A673 (cell line): ENCODE measurements at regions not wholly inside any gene's neighbourhood (a gene's known extent, or its start where the extent isn't known, plus 50 kb on each side); places are given as distances from the start of the nearest gene placed in this dataset.

Experiments
- BruUV-seq: library from RNA; stranded (reverse); fragments of 400-500 nt; replicated peaks from 2 replicates; lab custom pipeline; 2021; lab: Mats Ljungman, UMichigan
- CTCF ChIA-PET: fragments of 300-600 bp; sonication (Branson Sonifier 250); formaldehyde crosslinking; loops from one replicate; lab custom pipeline; 2022; ENCODE audit warnings: antibody characterized with exemption; lab: Charles Lee
- POLR2A ChIA-PET: fragments of 300-600 bp; sonication (Branson Sonifier 250); formaldehyde crosslinking; loops from one replicate; lab custom pipeline; 2022; ENCODE audit warnings: antibody characterized with exemption; ENCODE audit not compliant: low non-redundant PET; lab: Charles Lee
- DNase-seq: peaks from one replicate; pipeline ENCODE4 v3.0.0-alpha.2; 2015; ENCODE audit warnings: low spot score
- H3K27ac ChIP-seq: fragments of 200-600 bp; sonication (generic); 2 replicates; pipeline ENCODE4 v1.5.1; 2016; ENCODE audit warnings: mixed run types, low read depth, mild to moderate bottlenecking, mixed read lengths, antibody characterized with exemption, low read length; ENCODE audit not compliant: poor library complexity, severe bottlenecking
- H3K27me3 ChIP-seq: fragments of 200-600 bp; sonication (generic); replicated peaks from 2 replicates; pipeline ENCODE4 v1.6.1; 2017; ENCODE audit warnings: mixed run types, low read depth, mild to moderate bottlenecking, mixed read lengths, antibody characterized with exemption, low read length; ENCODE audit not compliant: insufficient read depth, poor library complexity
- H3K36me3 ChIP-seq: fragments of 200-600 bp; sonication (generic); 2 replicates; pipeline ENCODE4 v1.6.1; 2016; ENCODE audit warnings: mixed run types, mild to moderate bottlenecking, mixed read lengths, antibody characterized with exemption, low read length; ENCODE audit not compliant: insufficient read depth, poor library complexity, severe bottlenecking
- H3K4me1 ChIP-seq: fragments of 200-600 bp; sonication (generic); 2 replicates; pipeline ENCODE4 v1.6.1; 2017; ENCODE audit warnings: mixed run types, mild to moderate bottlenecking, mixed read lengths, antibody characterized with exemption, low read length; ENCODE audit not compliant: insufficient read depth, poor library complexity, severe bottlenecking
- H3K4me3 ChIP-seq: fragments of 200-600 bp; sonication (generic); 2 replicates; pipeline ENCODE4 v1.5.1; 2016; ENCODE audit warnings: low read depth, mixed run types, mild to moderate bottlenecking, mixed read lengths, low read length; ENCODE audit not compliant: poor library complexity, severe bottlenecking
- H3K9me3 ChIP-seq: fragments of 200-600 bp; sonication (generic); 2 replicates; pipeline ENCODE4 v1.6.1; 2016; ENCODE audit warnings: mixed run types, low read depth, mild to moderate bottlenecking, mixed read lengths, antibody characterized with exemption, low read length; ENCODE audit not compliant: poor library complexity, severe bottlenecking
- EZH2 ChIP-seq: fragments of 200-600 bp; sonication (generic); IDR thresholded peaks from 2 replicates; pipeline ENCODE4 v1.6.1; 2017; ENCODE audit warnings: borderline replicate concordance, low read depth, mild to moderate bottlenecking, mixed read lengths, antibody characterized with exemption, low read length; ENCODE audit not compliant: poor library complexity, severe bottlenecking
- intact Hi-C: fragments of 100-400 bp; cut with micrococcal nuclease; formaldehyde crosslinking; loops from one replicate; pipeline ENCODE4 v1.10.0; 2022; ENCODE audit not compliant: unreplicated experiment
- TF ChIP-seq, protein P1 (sequence below): fragments of 300-800, 200-600 bp; sonication (generic); conservative IDR thresholded peaks from 2 replicates; pipeline ENCODE4 v1.5.1; 2017; ENCODE audit warnings: low read depth, mild to moderate bottlenecking, antibody characterized with exemption, low read length, moderate library complexity, mixed read lengths

DNA sequence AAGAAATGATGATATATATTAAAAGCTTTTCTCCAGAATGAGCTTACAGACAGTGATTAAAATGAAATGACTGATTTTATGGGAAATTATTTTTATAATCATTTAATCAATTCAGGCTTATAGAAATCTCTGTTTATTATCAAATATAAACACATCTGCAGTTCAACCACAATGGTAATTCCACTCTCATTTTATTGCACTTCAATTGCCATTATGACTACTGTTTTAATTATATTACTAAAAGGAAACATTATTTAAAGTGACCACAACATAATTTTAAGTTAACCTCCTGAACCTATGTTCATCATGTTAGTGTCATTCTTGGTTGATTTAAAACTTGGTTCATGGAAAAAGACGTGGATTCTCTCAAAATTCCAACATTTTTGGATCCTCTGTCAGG is 536.3 kb downstream of the SLC6A15 start:
- TF ChIP-seq, protein P1, sequence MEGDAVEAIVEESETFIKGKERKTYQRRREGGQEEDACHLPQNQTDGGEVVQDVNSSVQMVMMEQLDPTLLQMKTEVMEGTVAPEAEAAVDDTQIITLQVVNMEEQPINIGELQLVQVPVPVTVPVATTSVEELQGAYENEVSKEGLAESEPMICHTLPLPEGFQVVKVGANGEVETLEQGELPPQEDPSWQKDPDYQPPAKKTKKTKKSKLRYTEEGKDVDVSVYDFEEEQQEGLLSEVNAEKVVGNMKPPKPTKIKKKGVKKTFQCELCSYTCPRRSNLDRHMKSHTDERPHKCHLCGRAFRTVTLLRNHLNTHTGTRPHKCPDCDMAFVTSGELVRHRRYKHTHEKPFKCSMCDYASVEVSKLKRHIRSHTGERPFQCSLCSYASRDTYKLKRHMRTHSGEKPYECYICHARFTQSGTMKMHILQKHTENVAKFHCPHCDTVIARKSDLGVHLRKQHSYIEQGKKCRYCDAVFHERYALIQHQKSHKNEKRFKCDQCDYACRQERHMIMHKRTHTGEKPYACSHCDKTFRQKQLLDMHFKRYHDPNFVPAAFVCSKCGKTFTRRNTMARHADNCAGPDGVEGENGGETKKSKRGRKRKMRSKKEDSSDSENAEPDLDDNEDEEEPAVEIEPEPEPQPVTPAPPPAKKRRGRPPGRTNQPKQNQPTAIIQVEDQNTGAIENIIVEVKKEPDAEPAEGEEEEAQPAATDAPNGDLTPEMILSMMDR: no peak
- no peak for TF ChIP-seq EZH2
- ChIA-PET POLR2A (interaction anchor here (0.7 kb wide), 1 partner anchor 13 kb away, joined by 3 read pairs; no protein-coding TSS in a partner anchor), CTCF (no interaction called here)
- Histone ChIP-seq H3K27ac (no peak overlapping the region), H3K27me3 (no peaks in the 10 kb centered on the region), H3K36me3 (no peaks in the 10 kb centered on the region), H3K4me3 (no peak overlapping the region), H3K4me1 (no peaks in the 10 kb centered on the region), H3K9me3 (no peaks in the 10 kb centered on the region)
- intact Hi-C loops: no loop called here
- BruUV-seq: no TSS peak
- no peak for DNase-seq

DNA sequence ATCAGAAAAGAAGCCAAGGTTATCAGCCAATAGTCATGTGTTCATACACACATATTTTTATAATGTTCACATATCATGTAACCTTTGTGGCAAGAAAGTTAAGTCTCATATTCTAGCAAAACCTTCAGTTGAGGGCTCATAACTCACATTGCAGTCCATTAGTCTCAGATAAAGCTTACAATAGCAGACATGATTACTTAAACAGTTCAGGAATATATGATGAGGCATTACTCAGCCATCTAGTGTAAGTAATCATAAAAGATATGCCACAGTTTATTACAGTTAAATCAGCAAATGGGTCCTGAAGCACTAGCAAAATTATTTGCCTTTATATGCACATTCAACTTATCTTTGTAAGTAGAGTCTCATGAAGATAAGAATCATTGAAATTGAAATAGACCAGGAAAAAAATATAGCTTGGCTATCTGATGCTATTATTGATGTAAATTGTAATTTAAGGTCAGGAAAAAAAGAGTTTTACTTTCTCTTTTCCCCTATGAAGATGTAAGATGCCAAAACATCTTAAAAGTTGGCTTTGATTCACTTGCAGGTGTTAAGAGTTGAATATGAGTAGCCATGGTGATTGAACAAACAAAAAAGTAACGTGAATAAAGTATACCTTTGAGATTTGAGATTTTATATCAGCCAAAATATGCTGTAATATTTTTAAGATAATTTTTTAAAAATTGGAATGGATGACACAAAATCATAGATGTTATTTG is 537.0 kb downstream of the SLC6A15 start:
- BruUV-seq: no TSS peak
- DNase-seq: no peak
- no peaks in the 10 kb centered on the region for H3K36me3 ChIP-seq
- H3K4me1 ChIP-seq: no peaks in the 10 kb centered on the region
- H3K9me3 ChIP-seq: no peaks in the 10 kb centered on the region
- intact Hi-C loops: no loop called here
- no peaks in the 10 kb centered on the region for H3K27me3 ChIP-seq
- no peak overlapping the region for H3K27ac ChIP-seq
- no peak overlapping the region for H3K4me3 ChIP-seq
- TF ChIP-seq, protein P1: no peak
- no peak for TF ChIP-seq EZH2
- ChIA-PET POLR2A (no interaction called here), CTCF (no interaction called here)

DNA sequence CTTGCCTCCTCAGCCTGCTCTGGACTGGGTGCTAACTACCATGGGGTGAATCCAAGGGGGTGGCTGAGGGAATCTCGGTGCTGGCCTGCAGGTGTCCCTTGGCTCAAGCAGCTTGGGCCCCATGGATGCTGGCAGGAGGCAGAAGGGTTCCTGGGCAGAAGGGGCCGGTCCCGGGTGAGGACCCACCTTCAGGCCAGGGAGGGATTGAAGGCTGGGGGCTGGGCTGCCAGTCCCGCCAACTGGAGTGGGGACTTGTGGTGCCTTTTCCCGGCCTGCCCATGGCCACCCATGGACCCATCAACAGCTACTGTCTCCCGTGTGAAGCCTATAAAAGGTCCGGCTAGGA is 550.1 kb downstream of the SLC6A15 start:
- intact Hi-C loops: no loop called here
- CTCF ChIA-PET: no interaction called here
- POLR2A ChIA-PET: no interaction called here
- no peaks in the 10 kb centered on the region for H3K4me1 ChIP-seq
- H3K9me3 ChIP-seq: no peaks in the 10 kb centered on the region
- H3K27ac ChIP-seq: no peak overlapping the region
- no TSS peak for BruUV-seq
- DNase-seq: no peak
- H3K27me3 ChIP-seq: no peaks in the 10 kb centered on the region
- no peak for TF ChIP-seq EZH2
- TF ChIP-seq, protein P1: no peak
- no peak overlapping the region for H3K4me3 ChIP-seq
- no peaks in the 10 kb centered on the region for H3K36me3 ChIP-seq
